ENCODE measurements at regions not wholly inside any gene's neighbourhood (a gene's known extent, or its start where the extent isn't known, plus 50 kb on each side); places are given as distances from the start of the nearest gene placed in this dataset.

DNA sequence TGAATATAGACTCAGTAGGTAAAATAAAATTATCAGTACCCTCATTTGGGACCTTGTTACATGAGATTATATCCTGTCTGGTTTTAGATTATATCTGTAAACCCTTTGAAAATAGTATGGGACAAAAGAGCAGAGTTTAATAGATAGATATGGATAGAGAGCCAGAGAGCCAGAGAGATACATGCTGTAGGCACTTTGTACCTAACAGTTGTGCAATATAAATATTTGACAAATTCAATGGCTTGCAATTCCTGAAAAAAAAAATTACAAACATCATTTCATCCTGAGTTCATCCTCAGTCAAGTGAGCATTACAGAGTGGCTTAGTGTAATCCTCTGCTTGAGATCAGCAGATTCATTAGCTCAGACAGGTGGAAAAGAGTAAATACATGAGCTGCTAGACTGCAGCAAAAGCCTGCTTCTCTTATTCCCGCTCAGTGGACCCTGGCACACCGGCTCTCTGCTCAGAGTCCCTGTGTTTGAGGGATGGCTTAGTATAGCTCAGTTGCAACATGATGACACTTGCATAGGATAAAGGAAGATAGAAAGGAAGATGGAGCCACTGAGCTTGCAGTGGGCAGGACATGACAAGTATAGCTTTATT lies 931.6 kb upstream of the GOT2 start:
- Histone ChIP-seq H3K9me2 (replicated peaks; ENCODE audit: control insufficient read depth, low read length) (no peaks in the 10 kb centered on the region), H3K9me3 (ENCODE audit: control insufficient read depth, insufficient read depth, low read length) (no peaks in the 10 kb centered on the region)

DNA sequence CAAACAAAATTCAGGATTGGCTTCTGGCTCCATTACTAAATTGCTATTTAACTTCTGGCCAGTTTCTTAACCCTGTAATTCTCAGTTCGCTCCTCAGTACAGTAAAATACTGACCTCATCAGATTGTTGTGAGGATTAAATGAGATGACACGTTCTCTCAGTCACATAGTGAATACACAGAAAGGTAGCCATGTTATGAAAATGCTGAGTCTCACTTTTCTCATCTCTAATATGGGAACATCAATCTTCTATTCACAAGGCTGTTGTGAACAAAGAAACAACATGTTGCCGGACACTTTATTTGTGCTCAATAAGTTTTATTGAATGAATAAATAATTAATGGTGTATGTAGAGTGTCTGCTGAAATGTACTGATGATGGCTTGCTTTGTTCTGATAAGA lies 924.5 kb upstream of the GOT2 start:
- Histone ChIP-seq H3K4me2 (ENCODE audit: low read length) (no peak overlapping the region), H3K27me3 (ENCODE audit: control insufficient read depth, low read length) (no peaks in the 10 kb centered on the region), H4K20me1 (ENCODE audit: control insufficient read depth, insufficient read depth, low read depth, low read length) (no peaks in the 10 kb centered on the region), H3K79me2 (ENCODE audit: control insufficient read depth, low read length) (no peaks in the 10 kb centered on the region), H3K4me1 (ENCODE audit: control insufficient read depth, low read length) (no peaks in the 10 kb centered on the region), H3K4me3 (ENCODE audit: low read length) (no peak overlapping the region), H3K9me2 (replicated peaks; ENCODE audit: control insufficient read depth, low read length) (no peaks in the 10 kb centered on the region), H3K36me3 (ENCODE audit: control insufficient read depth, low read length) (no peaks in the 10 kb centered on the region), H3K9me3 (ENCODE audit: control insufficient read depth, insufficient read depth, low read length) (no peaks in the 10 kb centered on the region), H3F3A (ENCODE audit: control insufficient read depth, insufficient read depth) (no peaks in the 10 kb centered on the region), H3K27ac (ENCODE audit: low read depth, low read length) (no peak overlapping the region)
- no peak for TF ChIP-seq EZH2phosphoT487 (IDR thresholded peaks at IDR 0.05; ENCODE audit: borderline replicate concordance, low read length)

More for the DNA sequence above, 931.6 kb upstream of the GOT2 start:
- no peak overlapping the region for H3K27ac ChIP-seq (ENCODE audit: low read depth, low read length)
- H4K20me1 ChIP-seq (ENCODE audit: control insufficient read depth, insufficient read depth, low read depth, low read length), result no peaks in the 10 kb centered on the region
- no peak overlapping the region for H3K4me2 ChIP-seq (ENCODE audit: low read length)
- H3F3A ChIP-seq (ENCODE audit: control insufficient read depth, insufficient read depth), result no peaks in the 10 kb centered on the region
- H3K36me3 ChIP-seq (ENCODE audit: control insufficient read depth, low read length), result no peaks in the 10 kb centered on the region
- H3K27me3 ChIP-seq (ENCODE audit: control insufficient read depth, low read length), result no peaks in the 10 kb centered on the region
- no peak overlapping the region for H3K4me3 ChIP-seq (ENCODE audit: low read length)
- H3K79me2 ChIP-seq (ENCODE audit: control insufficient read depth, low read length), result no peaks in the 10 kb centered on the region
- H3K4me1 ChIP-seq (ENCODE audit: control insufficient read depth, low read length), result no peaks in the 10 kb centered on the region
- TF ChIP-seq EZH2phosphoT487 (IDR thresholded peaks at IDR 0.05; ENCODE audit: borderline replicate concordance, low read length), result no peak
- TF ChIP-seq, protein P1, sequence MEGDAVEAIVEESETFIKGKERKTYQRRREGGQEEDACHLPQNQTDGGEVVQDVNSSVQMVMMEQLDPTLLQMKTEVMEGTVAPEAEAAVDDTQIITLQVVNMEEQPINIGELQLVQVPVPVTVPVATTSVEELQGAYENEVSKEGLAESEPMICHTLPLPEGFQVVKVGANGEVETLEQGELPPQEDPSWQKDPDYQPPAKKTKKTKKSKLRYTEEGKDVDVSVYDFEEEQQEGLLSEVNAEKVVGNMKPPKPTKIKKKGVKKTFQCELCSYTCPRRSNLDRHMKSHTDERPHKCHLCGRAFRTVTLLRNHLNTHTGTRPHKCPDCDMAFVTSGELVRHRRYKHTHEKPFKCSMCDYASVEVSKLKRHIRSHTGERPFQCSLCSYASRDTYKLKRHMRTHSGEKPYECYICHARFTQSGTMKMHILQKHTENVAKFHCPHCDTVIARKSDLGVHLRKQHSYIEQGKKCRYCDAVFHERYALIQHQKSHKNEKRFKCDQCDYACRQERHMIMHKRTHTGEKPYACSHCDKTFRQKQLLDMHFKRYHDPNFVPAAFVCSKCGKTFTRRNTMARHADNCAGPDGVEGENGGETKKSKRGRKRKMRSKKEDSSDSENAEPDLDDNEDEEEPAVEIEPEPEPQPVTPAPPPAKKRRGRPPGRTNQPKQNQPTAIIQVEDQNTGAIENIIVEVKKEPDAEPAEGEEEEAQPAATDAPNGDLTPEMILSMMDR (IDR thresholded peaks at IDR 0.05; ENCODE audit: low read depth, low read length, poor library complexity, severe bottlenecking), result no peak

DNA sequence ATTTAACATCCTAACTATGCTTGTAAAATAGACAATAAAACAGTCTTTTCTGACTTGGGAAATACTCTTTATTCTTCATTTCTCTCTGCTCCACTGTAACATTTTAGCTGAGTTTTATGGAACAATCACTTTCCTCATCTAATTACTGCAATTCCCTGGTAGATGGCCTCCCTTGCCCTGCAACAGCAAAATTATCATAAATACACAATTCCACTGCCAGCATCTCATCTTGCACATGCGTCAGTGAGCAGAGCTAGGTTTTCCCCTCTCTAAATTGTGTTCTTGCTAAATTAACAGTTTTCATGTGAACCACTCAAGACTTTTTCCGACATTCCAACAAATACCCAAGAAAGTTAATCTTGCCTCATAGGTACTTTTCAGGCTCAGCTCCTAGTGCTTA lies 920.9 kb upstream of the GOT2 start:
- H3K79me2 ChIP-seq (ENCODE audit: control insufficient read depth, low read length), result no peaks in the 10 kb centered on the region
- H3K9me3 ChIP-seq (ENCODE audit: control insufficient read depth, insufficient read depth, low read length), result no peaks in the 10 kb centered on the region
- no peaks in the 10 kb centered on the region for H3K36me3 ChIP-seq (ENCODE audit: control insufficient read depth, low read length)
- no peaks in the 10 kb centered on the region for H4K20me1 ChIP-seq (ENCODE audit: control insufficient read depth, insufficient read depth, low read depth, low read length)
- no peaks in the 10 kb centered on the region for H3K27me3 ChIP-seq (ENCODE audit: control insufficient read depth, low read length)
- H3K9me2 ChIP-seq (replicated peaks; ENCODE audit: control insufficient read depth, low read length), result no peaks in the 10 kb centered on the region
- no peak overlapping the region for H3K4me3 ChIP-seq (ENCODE audit: low read length)
- H3K4me1 ChIP-seq (ENCODE audit: control insufficient read depth, low read length), result no peaks in the 10 kb centered on the region
- no peak overlapping the region for H3K27ac ChIP-seq (ENCODE audit: low read depth, low read length)
- TF ChIP-seq EZH2phosphoT487 (IDR thresholded peaks at IDR 0.05; ENCODE audit: borderline replicate concordance, low read length), result no peak
- TF ChIP-seq, protein P1 (IDR thresholded peaks at IDR 0.05; ENCODE audit: low read depth, low read length, poor library complexity, severe bottlenecking), result no peak
- no peaks in the 10 kb centered on the region for H3F3A ChIP-seq (ENCODE audit: control insufficient read depth, insufficient read depth)
- no peak overlapping the region for H3K4me2 ChIP-seq (ENCODE audit: low read length)

DNA sequence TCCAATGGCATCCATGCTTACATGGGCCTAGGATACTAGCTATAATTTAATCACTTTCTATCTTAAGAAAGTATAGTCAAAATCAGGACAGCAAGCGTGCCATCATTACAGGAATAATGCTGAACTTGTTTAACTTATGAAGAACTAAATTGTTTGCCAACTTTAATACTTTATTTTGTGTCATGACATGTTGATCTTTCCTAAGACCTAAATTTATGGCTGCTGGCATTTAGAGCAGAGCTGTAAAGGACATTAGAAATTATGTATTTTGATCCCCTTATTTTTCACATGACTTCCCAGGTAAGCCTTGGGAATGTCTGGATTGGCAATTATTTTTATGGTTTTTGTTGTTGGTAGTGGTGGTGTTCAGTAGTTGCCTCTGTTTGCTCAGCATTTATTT lies 920.3 kb upstream of the GOT2 start:
- H3K9me3 ChIP-seq (ENCODE audit: control insufficient read depth, insufficient read depth, low read length), result no peaks in the 10 kb centered on the region
- no peaks in the 10 kb centered on the region for H3K9me2 ChIP-seq (replicated peaks; ENCODE audit: control insufficient read depth, low read length)
- H3K4me3 ChIP-seq (ENCODE audit: low read length), result no peak overlapping the region
- H3K27ac ChIP-seq (ENCODE audit: low read depth, low read length), result no peak overlapping the region
- H3K27me3 ChIP-seq (ENCODE audit: control insufficient read depth, low read length), result no peaks in the 10 kb centered on the region
- no peaks in the 10 kb centered on the region for H3K79me2 ChIP-seq (ENCODE audit: control insufficient read depth, low read length)
- H3K4me2 ChIP-seq (ENCODE audit: low read length), result no peak overlapping the region
- no peaks in the 10 kb centered on the region for H4K20me1 ChIP-seq (ENCODE audit: control insufficient read depth, insufficient read depth, low read depth, low read length)
- no peaks in the 10 kb centered on the region for H3K4me1 ChIP-seq (ENCODE audit: control insufficient read depth, low read length)
- H3K36me3 ChIP-seq (ENCODE audit: control insufficient read depth, low read length), result no peaks in the 10 kb centered on the region
- no peaks in the 10 kb centered on the region for H3F3A ChIP-seq (ENCODE audit: control insufficient read depth, insufficient read depth)
- no peak for TF ChIP-seq EZH2phosphoT487 (IDR thresholded peaks at IDR 0.05; ENCODE audit: borderline replicate concordance, low read length)
- TF ChIP-seq, protein P1 (IDR thresholded peaks at IDR 0.05; ENCODE audit: low read depth, low read length, poor library complexity, severe bottlenecking), result no peak

All from DOHH2 (cell line).